Activated CD8-positive, alpha-beta memory T cell treated with anti-CD3 and anti-CD28 coated beads, Interleukin-2, amount 50 U/mL, for 4 hours (primary cell): ENCODE measurements at regions not wholly inside any gene's neighbourhood (a gene's known extent, or its start where the extent isn't known, plus 50 kb on each side); places are given as distances from the start of the nearest gene placed in this dataset.

Experiments
- DNase-seq: peaks from one replicate; pipeline ENCODE4 v3.0.0-alpha.2; 2020

DNA sequence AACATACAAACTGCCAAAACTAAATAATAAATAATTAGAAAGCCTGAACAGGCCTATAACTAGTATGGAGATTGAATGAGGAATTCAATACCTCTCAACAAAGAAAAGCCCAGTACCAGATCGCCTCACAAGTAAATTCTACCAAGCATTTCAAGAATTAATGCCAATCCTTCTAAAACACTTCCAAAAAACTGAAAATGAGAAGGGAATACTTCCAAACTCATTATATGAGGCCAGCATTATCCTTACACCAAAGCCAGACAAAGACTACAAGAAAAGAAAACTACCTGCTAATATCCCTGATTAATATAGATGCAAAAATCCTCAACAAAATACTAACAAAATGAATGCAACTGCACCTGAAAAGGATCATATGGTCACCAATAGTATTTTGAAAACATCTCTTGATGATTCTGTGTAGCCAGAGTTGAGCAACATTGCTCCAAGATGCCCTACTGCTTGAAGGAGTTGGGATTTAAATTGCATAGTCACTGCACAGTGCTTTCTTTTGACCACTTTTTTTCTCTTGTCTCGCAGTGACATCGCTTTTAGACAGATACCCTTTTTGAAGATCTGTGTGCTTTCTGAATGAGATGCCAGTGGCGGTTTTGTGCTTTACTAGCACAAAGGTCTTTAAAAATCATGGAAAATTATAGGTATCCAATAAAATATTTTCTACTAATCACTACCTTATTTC is 487.2 kb upstream of the RASGRP1 start:
- DNase-seq = no peak

DNA sequence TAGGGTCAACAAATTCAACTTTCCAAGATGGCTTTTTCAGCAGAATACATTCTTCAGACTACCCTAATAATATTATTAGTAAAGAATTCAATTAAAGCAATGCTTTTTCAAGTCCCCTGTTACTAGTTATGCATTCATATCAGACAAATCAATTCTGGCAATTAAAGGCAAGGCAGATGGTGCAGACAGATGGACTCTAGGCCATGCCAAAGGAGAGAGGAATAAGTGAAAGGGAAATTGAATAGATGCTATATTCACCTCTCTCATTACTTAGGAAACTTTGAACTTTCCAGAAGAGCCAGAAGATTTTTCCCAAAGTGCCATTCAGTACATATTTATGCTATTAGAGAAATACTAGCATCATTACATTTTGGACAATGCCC is 487.7 kb upstream of the RASGRP1 start:
- no peak for DNase-seq

DNA sequence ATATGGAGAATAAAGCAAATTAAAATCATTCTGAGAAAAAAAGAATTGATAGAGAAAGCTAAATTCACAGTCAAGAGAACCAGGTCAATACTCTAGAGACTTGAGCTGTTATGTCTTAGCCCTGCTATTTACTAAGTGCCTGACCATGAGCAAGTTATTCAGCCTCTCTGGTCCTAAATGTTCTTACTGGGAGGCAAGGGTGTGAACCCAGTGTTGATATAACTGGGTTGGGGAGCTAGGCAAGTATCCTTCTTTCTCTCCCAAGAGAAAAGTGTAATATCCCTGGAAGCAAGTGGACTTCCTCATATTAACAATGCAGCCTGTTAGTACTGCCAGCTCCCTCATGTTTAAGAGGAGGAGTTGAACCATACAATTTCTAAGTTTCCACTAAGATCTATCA is 488.9 kb upstream of the RASGRP1 start:
- DNase-seq = no peak

DNA sequence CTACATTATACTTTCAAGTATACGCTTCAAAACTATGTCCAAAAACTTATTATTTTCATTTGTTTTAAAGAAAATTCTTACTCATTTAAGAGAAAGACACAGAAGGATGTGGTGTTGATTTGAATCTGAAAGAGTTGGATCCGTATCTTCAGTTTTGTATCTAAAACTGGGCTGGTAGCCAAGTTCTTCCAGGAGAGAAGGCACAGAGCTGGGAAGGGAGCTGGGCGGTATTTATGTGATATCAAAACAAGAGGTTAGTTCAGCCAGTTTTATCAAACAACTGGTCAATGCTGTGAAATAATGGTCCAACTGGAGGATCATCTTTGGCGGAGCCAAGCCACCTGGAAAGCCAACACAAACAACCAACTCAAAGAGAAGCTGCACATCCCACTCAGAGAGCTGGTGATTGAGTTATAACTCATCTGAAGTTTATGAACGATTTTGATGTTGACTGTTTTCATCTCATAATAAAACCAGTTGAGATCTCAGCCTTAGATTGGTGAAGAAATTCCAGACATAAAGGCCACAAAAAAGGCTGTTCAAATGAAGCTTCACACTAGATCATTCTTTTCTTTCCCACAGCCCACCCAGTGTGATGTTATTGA is 489.6 kb upstream of the RASGRP1 start:
- no peak for DNase-seq

DNA sequence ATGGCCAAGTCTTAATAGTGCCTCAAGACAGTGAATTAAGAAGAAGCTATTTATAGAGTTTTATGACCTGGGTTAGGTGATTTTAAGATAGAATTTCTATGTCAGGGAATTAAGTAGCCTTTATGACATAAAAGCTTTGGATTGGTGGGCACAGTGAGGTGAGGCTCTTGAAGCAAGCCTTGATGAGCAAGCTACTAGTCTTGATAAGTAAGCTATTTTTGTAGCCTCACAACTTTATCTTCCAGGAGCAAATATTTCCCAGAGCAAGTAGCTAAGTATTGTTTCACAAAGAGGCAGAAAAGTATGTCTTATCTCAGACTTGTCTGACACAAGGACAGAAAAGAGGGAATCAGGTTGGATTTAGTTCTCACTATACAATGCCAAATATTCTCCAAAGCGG is 491.7 kb upstream of the RASGRP1 start:
- no peak for DNase-seq

DNA sequence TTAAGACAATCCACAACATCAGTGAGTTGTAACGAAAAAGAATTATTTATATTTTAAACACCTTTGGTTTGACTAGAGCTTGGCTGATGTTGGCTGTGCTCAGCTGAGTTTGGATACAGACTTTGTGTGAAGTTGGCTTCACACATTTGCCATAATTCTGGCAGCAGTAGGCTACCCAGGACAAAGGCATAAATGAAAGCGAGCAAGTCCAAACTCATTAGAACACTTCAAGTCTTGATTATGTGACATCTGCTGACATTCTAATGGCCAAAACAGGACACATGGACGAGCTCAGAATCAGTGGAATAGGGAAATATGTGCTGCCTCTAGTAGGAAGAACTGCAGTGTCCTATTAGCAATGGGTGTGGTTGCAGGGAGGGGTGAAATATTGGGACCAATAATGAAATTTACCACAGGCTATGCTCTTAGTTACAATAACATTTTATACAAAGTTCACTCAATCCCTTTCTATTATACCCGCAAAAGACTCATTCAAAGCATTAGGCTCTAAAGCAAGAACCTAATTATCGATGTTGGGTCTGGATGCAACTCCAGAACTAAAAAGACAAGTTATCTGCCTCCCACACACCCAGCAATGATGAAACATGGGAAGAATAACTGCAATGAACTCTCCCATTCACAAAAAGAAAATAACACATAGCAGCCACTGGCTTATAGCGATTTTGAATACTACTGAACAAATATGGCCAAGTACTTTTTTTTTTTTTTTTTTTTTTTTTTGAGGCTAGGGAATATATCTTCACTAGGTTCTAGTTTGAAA is 493.9 kb upstream of the RASGRP1 start:
- DNase-seq = no peak

DNA sequence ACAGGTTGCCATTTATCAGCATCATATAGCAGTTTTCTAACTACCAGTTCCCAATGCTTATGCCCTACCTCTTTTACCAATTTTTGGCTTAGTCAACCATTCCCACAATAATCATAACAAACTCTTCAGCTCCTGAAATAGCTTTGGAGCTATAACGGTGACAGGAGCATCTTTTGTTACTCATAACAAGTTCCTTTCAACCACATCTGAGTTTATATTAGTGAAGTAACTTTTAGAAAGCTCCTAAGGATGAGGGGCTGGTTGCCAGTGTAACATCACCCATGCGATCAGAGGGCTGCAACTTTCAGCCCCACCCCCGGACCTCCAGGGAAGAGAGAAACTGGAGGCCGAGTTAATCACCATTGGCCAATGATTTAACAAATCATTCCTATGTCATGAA is 495.3 kb upstream of the RASGRP1 start:
- no peak for DNase-seq

DNA sequence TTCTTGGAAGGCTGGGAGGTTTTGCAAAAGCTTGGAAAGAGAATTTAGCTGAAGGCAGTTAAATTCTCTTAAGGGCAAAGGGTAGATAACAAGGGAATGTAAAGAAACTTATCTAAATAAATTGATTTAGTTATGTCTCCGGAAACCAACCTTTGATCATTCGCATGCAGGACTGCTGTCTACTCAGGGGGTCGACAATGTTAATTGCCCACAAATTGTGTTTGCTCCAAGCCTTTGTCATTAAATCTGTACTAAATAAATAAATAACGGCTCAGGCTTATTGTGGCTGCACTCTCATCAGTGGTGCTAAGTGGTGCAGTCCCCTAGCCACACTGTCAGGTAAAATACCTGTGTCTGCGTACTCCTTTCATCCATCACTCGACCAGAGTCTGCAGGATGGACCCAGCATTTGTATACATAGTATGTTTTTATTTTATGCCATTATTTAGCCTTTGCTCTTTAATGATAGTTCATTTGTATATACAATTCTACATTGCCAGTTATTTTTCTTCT is 497.4 kb upstream of the RASGRP1 start:
- no peak for DNase-seq

DNA sequence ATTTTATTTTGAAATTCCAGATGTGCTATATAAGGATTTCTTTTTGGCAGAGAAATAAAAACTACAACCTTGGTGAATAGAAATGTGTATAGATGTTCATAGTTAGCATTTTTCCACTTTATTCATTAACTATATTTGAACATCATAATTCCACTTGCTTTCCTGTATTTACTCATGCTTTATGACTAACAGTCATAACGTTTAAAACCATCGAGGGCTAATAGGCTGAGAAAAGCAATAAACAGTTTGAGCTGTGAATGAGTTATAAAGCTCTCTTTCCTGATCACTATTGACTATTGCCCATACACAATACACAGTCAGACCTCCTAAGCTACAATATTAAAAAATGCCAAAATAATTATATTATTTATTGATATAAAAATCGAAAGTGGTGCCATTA is 502.1 kb upstream of the RASGRP1 start:
- no peak for DNase-seq

DNA sequence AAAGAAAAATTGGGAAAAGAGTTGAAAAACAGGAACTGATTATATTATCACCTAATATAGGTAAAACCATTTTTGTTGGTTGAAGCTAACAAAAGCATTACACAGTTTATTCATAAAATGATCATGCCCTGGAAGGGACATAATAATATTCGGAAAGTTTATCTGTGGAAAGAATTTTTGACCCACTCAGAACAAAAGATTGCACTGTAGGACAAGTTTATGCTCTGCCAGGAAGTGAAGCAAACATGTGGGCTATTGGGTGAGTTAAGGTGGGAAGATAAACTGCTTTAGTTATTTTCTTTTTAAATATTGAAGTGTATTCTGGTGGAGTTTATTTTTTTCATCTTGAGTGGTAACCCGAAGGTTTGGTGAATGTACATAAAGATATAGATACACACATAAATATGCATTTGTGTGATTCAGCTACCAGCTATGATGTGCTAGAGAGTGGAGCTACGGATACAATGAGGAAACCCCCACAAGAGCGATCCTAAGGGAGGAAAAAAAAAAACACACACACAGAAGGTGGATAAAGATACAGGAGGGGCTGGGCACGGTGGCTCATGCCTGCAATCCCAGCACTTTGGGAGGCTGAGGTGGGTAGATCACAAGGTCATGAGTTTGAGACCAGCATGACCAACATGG is 506.4 kb upstream of the THBS1 start:
- no peak for DNase-seq

DNA sequence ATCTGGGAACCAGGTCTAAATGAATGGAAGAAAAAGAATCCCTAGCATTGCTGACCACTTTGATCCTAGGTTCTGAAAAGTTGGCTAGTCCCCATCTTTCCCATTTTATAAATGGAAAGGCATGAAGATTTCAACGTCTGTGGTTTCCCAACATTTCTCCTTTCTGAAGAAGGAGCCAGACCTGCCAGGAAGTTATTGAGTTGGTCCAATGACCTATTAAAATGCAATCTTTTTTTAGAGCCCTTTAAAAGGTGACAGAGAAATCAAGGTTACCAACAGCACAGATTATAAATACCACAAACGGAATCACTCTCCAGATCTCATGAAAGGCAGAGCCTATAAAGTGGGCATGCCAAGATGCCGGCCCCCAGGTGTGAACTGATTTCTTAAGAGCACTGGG is 505.6 kb upstream of the THBS1 start:
- no peak for DNase-seq

DNA sequence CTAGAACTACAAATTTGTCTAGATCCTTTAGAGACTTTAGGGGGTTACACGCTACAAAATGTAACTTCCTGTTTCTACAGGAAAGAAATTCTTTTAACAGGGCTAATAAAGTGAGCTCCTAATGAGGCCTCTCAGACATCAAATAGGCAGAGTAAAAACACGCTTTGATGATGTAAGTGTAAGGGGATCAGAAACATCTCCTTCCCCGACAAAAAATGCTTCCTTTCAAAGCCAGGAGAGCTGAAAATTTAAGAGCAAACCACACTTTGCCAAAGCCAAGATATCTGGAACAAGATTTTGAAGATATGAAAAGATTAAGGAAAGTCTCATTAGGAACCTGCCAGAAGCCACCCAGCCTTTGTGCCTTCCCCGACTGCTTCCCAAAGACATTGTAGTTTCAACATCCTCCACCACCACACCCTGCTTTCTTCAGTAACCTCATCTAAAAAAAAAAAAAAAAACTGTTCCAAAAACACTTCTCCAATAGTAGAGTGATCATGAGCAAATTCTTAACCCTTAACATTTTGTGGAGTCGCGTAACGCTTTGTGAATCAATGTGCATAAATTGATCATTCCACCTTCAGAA is 505.0 kb upstream of the THBS1 start:
- no peak for DNase-seq

DNA sequence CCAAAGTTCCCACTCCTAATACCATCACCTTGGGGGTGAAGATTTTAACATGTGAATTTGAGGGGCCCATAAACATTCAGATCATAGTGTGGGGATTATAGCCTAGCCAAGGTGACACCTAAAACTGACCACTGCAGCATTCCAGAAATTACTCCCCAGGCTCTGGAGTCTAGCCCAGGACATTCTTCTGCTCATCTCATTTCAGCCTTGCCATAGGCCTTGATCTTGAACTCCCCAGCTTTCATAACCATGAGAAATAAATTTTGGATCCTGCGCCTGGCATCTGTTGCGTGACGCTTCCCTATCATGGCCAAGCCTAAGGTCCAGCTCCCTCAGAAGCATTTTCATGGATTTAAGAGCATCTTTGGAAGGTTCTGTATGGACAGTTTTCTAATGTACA is 502.9 kb upstream of the THBS1 start:
- DNase-seq = no peak

DNA sequence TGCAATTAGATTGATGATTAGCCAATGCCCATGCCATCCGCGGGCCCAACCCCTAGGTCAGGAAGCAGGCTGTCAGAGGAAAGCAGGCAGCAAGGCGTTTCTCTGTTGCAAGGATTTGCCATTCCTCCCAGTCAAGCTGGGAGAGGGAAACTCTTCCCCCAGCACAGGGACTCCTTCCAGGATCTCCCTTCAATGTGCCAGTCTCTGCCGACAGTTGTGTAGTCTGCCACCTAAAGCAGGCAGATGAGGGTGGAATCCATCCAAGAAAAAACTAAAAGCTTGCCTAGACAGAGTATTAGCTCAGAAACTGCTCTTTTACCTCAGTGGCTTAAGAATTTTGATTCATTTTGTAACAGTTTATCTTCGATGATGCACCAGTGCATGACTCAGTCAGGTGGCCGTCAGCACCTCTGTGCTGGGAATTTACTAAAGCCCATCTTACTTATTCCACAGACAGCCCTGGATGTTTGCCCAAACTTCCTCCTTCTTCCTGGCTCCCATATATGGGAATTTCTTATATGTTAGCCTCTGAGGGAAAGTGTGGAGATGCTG is 501.5 kb upstream of the THBS1 start:
- no peak for DNase-seq

DNA sequence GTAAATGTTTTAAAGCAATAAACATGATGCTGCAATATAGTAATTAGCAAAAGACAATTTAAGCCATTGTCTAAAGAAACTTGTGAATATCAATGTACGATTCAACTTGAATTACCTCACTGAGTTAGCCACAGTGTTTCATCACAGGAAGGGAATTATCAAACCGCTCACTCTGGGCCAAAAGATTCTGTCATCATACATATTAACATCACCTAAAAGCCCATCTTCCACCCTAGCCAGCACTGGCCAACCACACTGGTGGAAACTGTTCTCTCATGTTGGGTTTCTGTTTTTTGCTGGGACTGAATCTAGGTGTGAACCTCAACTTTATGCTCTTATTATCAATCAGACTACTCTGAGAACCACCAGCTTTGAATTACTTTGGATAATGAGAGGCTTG is 497.7 kb upstream of the THBS1 start:
- DNase-seq = no peak

DNA sequence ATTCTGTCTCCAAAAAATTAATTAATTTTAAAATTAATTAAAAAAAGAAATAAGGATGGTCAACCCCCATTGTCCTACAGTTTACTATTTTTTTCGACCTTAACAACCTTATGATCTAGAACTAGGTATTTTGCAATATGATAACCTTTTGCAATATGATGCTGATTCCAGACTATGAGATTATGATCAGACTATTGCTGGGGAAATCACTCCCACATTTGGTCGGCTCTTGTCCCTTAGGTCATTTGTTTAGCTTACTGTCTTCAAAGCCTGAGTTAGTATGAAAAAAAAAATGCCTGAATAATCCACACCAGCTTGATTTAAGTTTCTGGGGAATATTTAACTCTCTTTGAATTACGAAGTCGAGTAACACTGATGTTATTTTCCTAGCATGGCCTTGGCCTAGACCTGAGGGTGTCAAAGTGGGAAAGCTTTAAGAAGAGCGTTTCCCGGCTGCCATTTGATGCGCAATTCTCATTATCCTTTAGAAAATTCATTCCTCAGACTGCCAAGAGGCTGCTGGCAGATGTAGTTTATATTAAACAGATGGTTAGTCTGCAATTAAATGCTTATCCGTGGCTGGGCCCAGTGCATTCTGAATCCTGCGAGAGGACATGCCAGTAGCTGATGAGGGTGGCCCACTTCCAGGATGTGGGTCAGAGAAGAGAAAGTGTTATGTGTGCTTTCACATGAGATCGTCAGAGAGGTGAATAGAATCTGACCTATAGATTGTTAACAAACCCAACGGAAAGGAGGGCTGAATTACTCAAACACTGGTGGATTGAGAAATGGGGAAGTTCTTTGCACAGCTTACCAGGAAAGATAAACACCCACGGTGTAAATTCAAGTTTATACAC is 496.0 kb upstream of the THBS1 start:
- no peak for DNase-seq

DNA sequence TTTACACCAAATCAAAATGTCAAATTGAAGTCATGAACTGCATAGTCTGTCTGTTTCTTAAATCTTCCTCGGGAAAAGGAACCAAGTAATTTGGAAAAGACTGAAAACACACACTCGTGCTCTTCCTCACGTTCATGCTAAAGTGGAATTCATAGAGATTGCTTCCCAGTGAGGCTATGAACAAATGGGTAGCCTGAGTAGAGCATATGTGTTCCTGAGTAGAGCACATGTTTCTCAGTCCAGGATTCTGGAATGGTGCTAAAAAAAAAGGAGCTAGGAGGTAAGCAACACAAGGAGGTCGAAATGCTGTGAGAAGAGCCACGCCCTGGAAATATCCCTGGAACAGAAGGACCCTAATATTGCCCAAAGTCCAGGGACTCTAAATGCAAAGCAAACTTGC is 494.2 kb upstream of the THBS1 start:
- no peak for DNase-seq

DNA sequence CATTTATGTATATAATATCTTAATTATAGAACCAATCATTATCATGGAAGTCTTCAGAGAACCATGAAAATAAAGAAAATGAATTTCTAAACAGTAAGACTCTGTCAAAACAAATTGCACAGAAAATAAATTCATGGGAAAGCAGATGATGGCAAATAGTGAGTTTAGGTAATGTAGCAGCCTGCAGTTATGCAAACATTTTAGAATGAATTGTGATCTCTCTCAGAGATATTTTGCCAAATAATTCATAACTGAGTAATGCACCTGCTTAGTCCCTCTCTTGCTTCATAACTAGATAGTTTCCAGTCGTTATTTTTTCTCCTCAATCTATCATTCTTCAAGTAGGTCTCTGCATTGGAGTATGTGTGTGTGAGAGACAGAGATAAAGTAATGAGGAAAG is 492.7 kb upstream of the THBS1 start:
- no peak for DNase-seq

DNA sequence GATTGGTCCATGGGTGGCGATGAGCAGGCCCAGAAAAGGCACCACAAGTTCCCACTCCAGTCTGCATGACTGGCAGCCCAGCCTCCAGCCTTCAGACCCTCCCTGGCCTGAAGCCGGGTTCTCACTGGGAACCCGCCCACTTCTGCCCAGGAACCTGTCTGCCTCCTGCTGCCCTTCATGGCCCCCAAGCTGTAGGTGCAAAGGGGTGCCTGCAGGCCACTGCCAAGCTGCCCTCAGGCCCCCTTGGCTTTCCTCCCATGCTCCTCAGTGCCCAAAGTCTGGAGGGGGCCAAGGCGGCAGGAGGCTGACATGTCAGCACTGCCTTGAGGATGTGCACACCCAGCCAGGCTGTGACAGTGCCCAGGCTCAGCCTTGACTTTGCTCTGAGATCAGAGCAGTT is 488.5 kb upstream of the THBS1 start:
- no peak for DNase-seq

DNA sequence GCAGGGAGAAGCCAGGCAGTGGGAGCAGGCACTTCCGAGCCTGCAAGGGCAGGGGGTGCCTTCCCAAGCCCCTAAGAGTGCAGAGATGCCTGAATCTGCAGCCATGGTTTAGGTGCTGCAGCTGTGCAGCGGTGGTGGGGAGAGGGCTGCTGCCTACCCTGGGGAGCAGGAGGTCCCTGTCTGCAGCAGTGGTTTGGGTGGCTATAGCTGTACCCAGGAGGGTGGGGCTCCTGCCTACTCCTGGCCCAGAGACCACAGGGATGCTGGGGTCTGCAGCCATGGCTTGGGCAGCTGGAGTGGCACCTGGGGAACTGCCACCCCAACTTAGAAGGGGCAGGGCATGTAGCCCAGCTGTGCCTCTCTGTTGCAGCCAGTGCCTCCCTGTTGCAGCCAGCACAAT is 488.1 kb upstream of the THBS1 start:
- DNase-seq = no peak

DNA sequence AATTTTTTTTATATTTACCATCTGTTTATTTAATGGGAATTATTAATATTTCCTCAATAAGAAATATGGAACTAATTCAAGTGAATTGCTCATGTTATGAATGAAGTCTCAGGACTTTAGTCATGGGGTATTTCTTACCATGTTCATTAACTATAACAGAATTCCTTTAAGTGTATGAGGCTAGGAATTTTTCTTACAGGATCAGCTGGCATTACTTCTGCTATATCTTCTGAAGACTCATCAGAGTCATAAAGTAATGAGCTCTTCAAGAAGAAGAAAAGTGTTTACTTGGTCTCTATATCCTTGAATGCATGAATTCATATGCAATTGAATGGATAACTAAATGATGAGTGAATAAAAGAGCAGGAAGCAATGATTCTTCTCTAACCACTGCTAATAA is 486.8 kb upstream of the THBS1 start:
- no peak for DNase-seq
